ENCODE measurements at regions not wholly inside any gene's neighbourhood (a gene's known extent, or its start where the extent isn't known, plus 50 kb on each side); places are given as distances from the start of the nearest gene placed in this dataset.

DNA sequence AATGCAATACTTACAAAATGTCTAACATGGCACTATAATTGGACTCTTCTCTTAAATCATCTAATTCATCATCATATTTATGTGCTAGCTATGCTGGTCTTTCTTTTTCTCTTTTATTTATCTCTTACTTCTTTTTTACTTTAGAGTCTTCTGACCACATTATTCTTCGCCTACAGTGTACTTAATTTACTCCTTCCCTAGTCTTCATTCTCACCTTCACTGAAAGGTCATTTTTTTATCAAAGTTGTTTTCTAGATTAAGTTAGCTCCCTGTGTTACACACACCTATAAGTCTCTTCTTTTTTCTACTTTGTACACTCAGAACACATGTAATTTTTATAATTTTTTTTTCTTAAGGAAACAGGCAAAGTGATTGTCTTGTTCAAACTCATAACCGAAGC lies 1351.2 kb downstream of the FSCB start:
- Histone ChIP-seq H3K27me3 (replicated peaks; ENCODE audit: insufficient read depth, low read depth, low read length, poor library complexity) (no peaks in the 10 kb centered on the region), H3K27ac (ENCODE audit: low read depth, low read length, poor library complexity, severe bottlenecking) (no peak overlapping the region), H3K4me3 (ENCODE audit: low read depth, low read length, poor library complexity, severe bottlenecking) (no peak overlapping the region), H3K36me3 (ENCODE audit: insufficient read depth, low read length, poor library complexity, severe bottlenecking) (no peaks in the 10 kb centered on the region), H3K9me3 (ENCODE audit: low read depth, low read length, poor library complexity, severe bottlenecking) (no peaks in the 10 kb centered on the region), H3K4me1 (ENCODE audit: insufficient read depth, low read length, poor library complexity, severe bottlenecking) (no peaks in the 10 kb centered on the region)
- intact Hi-C loops (cut with micrococcal nuclease; ENCODE audit: unreplicated experiment), result no loop called here
- no peak for DNase-seq (ENCODE audit: low spot score)
- BruUV-seq (replicated peaks), result no TSS peak
- POLR2A ChIA-PET (ENCODE audit: low non-redundant PET), result no interaction called here
- no peak for TF ChIP-seq EZH2 (IDR thresholded peaks at IDR 0.05; ENCODE audit: borderline replicate concordance, low read depth, low read length, poor library complexity, severe bottlenecking)
- CTCF ChIA-PET, result no interaction called here

DNA sequence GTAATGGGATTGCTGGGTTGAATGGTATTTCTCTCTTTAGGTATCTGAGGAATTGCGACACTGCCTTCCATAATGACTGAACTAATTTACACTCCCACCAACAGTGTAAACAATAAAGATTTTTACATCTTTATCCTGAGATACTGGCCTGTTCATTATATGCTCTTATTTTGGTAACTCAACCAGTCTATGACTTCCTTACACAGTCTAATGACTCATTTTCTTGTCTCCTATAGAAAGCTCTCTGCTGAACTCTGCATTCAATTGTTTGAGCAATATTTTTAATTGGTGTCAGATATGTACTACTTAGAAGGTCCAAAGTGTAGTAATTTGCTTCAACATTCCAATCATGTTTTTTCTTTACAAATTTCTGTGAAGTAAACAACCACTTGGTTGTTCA lies 1351.8 kb downstream of the FSCB start:
- intact Hi-C loops (cut with micrococcal nuclease; ENCODE audit: unreplicated experiment), result no loop called here
- TF ChIP-seq EZH2 (IDR thresholded peaks at IDR 0.05; ENCODE audit: borderline replicate concordance, low read depth, low read length, poor library complexity, severe bottlenecking), result no peak
- TF ChIP-seq, protein P1, sequence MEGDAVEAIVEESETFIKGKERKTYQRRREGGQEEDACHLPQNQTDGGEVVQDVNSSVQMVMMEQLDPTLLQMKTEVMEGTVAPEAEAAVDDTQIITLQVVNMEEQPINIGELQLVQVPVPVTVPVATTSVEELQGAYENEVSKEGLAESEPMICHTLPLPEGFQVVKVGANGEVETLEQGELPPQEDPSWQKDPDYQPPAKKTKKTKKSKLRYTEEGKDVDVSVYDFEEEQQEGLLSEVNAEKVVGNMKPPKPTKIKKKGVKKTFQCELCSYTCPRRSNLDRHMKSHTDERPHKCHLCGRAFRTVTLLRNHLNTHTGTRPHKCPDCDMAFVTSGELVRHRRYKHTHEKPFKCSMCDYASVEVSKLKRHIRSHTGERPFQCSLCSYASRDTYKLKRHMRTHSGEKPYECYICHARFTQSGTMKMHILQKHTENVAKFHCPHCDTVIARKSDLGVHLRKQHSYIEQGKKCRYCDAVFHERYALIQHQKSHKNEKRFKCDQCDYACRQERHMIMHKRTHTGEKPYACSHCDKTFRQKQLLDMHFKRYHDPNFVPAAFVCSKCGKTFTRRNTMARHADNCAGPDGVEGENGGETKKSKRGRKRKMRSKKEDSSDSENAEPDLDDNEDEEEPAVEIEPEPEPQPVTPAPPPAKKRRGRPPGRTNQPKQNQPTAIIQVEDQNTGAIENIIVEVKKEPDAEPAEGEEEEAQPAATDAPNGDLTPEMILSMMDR (conservative IDR thresholded peaks at IDR 0.05; ENCODE audit: low read depth, low read length), result no peak
- Histone ChIP-seq H3K36me3 (ENCODE audit: insufficient read depth, low read length, poor library complexity, severe bottlenecking) (no peaks in the 10 kb centered on the region), H3K27me3 (replicated peaks; ENCODE audit: insufficient read depth, low read depth, low read length, poor library complexity) (no peaks in the 10 kb centered on the region), H3K4me1 (ENCODE audit: insufficient read depth, low read length, poor library complexity, severe bottlenecking) (no peaks in the 10 kb centered on the region), H3K27ac (ENCODE audit: low read depth, low read length, poor library complexity, severe bottlenecking) (no peak overlapping the region), H3K4me3 (ENCODE audit: low read depth, low read length, poor library complexity, severe bottlenecking) (no peak overlapping the region), H3K9me3 (ENCODE audit: low read depth, low read length, poor library complexity, severe bottlenecking) (no peaks in the 10 kb centered on the region)
- CTCF ChIA-PET, result no interaction called here
- POLR2A ChIA-PET (ENCODE audit: low non-redundant PET), result no interaction called here
- no peak for DNase-seq (ENCODE audit: low spot score)
- no TSS peak for BruUV-seq (replicated peaks)

DNA sequence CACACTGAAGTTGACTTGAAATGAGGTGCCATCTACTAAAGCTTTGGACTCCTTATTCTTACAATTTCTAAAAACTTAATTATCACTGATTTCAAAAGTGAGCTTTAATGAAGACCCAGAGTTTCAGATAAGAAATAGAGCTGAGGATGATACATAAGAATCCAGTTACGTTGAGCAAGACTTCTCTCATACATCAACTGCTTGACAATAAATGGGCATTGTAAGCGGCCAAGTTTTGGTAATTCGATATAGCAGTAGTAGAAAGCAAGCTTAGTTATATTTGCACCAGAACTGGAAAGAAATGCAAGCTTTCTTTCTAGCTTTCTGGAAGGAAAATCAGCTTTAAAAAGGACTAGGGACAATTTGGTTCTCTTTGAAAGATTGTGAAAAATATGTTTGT lies 1359.6 kb downstream of the FSCB start:
- no peak for TF ChIP-seq EZH2 (IDR thresholded peaks at IDR 0.05; ENCODE audit: borderline replicate concordance, low read depth, low read length, poor library complexity, severe bottlenecking)
- TF ChIP-seq, protein P1 (conservative IDR thresholded peaks at IDR 0.05; ENCODE audit: low read depth, low read length), result no peak
- DNase-seq (ENCODE audit: low spot score), result peak; percentile 31
- Histone ChIP-seq H3K9me3 (ENCODE audit: low read depth, low read length, poor library complexity, severe bottlenecking) (no peaks in the 10 kb centered on the region), H3K4me1 (ENCODE audit: insufficient read depth, low read length, poor library complexity, severe bottlenecking) (no peaks in the 10 kb centered on the region), H3K36me3 (ENCODE audit: insufficient read depth, low read length, poor library complexity, severe bottlenecking) (no peaks in the 10 kb centered on the region), H3K27ac (ENCODE audit: low read depth, low read length, poor library complexity, severe bottlenecking) (no peak overlapping the region), H3K4me3 (ENCODE audit: low read depth, low read length, poor library complexity, severe bottlenecking) (no peak overlapping the region), H3K27me3 (replicated peaks; ENCODE audit: insufficient read depth, low read depth, low read length, poor library complexity) (no peaks in the 10 kb centered on the region)
- ChIA-PET POLR2A (ENCODE audit: low non-redundant PET) (no interaction called here), CTCF (no interaction called here)
- intact Hi-C loops (cut with micrococcal nuclease; ENCODE audit: unreplicated experiment), result no loop called here
- BruUV-seq (replicated peaks), result no TSS peak

DNA sequence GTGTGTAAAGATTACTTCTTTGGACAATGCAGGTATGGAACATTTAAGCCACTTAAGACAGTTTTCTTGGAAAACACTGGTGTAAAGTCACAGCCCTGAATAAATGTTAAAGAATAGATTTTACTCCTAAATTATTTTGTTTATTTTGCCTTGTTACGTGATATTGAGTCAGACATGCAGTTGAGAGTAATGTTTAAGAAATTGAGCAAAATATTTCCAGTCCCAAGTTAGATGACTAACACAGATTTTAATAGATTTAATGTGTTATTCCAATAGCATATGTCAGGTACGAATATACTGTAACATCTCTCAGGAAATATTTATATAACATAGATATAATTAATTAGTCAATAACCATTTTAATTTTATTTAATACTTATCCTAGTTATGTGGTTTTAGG lies 1361.7 kb downstream of the FSCB start:
- H3K4me3 ChIP-seq (ENCODE audit: low read depth, low read length, poor library complexity, severe bottlenecking), result no peak overlapping the region
- CTCF ChIA-PET, result no interaction called here
- no peaks in the 10 kb centered on the region for H3K4me1 ChIP-seq (ENCODE audit: insufficient read depth, low read length, poor library complexity, severe bottlenecking)
- H3K36me3 ChIP-seq (ENCODE audit: insufficient read depth, low read length, poor library complexity, severe bottlenecking), result no peaks in the 10 kb centered on the region
- no peak for DNase-seq (ENCODE audit: low spot score)
- H3K9me3 ChIP-seq (ENCODE audit: low read depth, low read length, poor library complexity, severe bottlenecking), result no peaks in the 10 kb centered on the region
- H3K27ac ChIP-seq (ENCODE audit: low read depth, low read length, poor library complexity, severe bottlenecking), result no peak overlapping the region
- POLR2A ChIA-PET (ENCODE audit: low non-redundant PET), result no interaction called here
- H3K27me3 ChIP-seq (replicated peaks; ENCODE audit: insufficient read depth, low read depth, low read length, poor library complexity), result no peaks in the 10 kb centered on the region
- intact Hi-C loops (cut with micrococcal nuclease; ENCODE audit: unreplicated experiment), result no loop called here
- TF ChIP-seq, protein P1 (conservative IDR thresholded peaks at IDR 0.05; ENCODE audit: low read depth, low read length), result no peak
- no peak for TF ChIP-seq EZH2 (IDR thresholded peaks at IDR 0.05; ENCODE audit: borderline replicate concordance, low read depth, low read length, poor library complexity, severe bottlenecking)
- no TSS peak for BruUV-seq (replicated peaks)
